ENCODE measurements at regions not wholly inside any gene's neighbourhood (a gene's known extent, or its start where the extent isn't known, plus 50 kb on each side); places are given as distances from the start of the nearest gene placed in this dataset.

DNA sequence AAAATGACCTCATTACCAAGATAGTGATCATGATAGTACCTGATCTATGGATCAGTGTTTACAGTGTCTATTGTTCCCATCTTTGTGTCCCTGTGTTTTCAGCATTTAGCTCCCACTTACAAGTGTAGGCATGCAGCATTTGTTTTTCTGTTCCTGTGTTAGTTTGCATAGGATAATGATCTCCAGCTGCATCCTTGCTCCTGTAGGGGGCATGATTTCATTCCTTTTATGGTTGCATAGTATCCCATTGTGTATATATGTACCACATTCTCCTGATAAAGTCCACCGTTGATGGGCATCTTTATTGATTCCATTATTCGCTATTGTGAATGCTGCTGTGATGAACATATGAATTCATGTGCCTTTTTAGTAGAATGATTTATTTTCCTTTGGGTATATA is 215.4 kb upstream of the NAV3 start:
- TF ChIP-seq, protein P1, sequence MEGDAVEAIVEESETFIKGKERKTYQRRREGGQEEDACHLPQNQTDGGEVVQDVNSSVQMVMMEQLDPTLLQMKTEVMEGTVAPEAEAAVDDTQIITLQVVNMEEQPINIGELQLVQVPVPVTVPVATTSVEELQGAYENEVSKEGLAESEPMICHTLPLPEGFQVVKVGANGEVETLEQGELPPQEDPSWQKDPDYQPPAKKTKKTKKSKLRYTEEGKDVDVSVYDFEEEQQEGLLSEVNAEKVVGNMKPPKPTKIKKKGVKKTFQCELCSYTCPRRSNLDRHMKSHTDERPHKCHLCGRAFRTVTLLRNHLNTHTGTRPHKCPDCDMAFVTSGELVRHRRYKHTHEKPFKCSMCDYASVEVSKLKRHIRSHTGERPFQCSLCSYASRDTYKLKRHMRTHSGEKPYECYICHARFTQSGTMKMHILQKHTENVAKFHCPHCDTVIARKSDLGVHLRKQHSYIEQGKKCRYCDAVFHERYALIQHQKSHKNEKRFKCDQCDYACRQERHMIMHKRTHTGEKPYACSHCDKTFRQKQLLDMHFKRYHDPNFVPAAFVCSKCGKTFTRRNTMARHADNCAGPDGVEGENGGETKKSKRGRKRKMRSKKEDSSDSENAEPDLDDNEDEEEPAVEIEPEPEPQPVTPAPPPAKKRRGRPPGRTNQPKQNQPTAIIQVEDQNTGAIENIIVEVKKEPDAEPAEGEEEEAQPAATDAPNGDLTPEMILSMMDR (IDR thresholded peaks at IDR 0.05), result no peak
- ATAC-seq (ENCODE audit: low FRiP score), result no peak
- no peak for DNase-seq (ENCODE audit: low spot score)

DNA sequence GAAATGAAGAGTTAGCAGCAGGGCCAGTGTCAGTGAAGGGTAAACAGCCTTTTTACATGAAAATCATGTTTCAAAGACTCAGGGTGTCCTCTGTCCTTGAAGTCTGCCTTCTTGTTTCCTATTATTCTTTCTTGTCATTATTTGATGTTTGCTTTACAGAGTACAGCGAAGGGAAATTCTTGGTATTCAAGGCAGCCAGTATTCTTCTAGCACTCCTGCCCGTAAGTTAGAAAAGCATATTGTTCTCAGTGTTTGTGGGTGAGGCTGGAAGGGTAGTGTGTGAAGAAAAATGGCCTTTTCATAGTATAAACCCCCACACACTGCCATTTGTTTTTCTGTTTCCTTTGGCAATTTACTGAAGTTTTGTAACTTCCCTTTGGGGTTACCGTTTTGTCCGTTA is 217.3 kb upstream of the NAV3 start:
- DNase-seq (ENCODE audit: low spot score) (no peak), ATAC-seq (ENCODE audit: low FRiP score) (no peak)
- TF ChIP-seq, protein P1 (IDR thresholded peaks at IDR 0.05), result no peak

DNA sequence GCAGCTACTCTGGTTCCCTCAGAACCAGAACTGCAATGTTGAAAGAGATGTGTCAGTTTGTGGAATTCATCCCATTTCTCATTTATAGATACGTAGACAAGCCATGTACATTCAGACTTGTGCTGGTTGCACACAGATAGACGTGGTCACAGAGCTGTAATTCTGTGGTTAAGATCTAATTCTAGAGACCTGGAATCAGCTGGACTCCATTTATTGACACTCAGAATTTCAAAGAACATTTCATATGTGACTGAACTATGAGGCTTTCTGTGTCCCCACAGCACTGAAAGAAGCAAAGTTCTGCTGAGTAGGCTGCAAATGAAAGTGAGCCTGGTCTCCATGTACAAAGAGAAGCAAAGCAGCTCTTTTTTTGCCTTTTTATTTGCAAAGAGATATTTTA is 220.2 kb upstream of the NAV3 start:
- no peak for ATAC-seq (ENCODE audit: low FRiP score)
- no peak for DNase-seq (ENCODE audit: low spot score)
- TF ChIP-seq, protein P1 (IDR thresholded peaks at IDR 0.05), result no peak

DNA sequence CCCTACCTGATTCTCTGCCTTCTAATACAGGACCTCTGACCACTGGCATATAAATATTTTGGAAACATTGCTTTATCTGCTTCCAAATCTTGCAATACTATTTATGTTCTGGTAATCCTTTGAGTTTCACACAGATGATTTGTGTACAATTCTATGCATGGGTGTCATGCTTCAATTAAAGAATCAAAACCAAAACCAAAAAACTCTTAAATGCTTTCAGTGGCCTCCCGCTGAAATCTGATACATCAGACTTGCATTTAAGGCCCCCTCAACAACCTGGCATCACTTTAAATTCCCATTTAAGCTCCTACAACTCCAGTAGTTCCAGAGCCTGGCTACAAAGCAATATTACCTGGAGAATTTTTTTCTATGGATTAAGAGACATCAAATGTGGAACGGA is 221.7 kb upstream of the NAV3 start:
- TF ChIP-seq, protein P1 (IDR thresholded peaks at IDR 0.05), result no peak
- DNase-seq (ENCODE audit: low spot score), result no peak
- no peak for ATAC-seq (ENCODE audit: low FRiP score)

DNA sequence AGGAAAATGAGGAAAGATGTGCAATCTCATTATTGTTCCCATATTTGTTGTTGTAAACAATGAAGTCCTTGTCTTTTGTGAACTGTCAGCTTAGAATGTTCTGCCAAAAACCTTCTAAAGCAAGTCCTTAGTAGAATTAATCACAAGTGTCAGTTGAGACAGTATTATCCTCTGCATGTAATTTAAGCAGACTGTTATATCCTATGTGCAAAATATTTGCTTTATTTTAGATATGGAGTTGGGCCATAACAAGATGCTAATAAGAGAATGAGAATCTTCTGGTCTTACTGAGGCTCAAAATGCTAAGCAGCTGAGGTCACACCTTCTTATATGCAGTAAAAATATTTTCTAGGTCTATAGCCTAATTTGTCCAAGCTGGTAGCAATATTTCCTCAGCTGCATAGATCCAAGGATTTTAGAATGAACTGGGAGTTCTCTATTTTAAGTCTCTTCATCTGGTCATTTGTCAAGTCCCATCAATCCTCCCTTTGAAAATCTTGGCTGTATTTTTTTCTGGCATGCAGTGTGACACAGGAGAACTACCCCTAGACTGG is 222.3 kb upstream of the NAV3 start:
- no peak for ATAC-seq (ENCODE audit: low FRiP score)
- DNase-seq (ENCODE audit: low spot score), result no peak
- TF ChIP-seq, protein P1 (IDR thresholded peaks at IDR 0.05), result no peak

DNA sequence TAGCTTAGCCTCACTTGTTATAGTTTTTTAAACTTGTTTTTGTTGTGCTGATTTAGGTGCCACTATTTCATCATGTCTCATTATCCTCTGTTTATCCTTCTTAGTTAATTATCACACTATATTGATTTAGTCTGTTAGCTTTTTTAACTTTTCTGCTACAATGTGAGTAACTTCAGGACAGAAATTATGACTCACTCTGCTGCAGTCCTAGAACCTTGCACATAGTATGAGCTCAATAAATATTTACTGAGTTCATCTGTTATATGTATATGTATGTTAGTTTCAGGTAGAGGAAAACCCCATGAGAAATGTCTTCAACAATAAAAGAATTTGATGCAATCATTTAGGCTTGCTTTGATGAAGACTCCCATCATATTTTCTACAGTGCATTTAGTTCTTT is 224.3 kb upstream of the NAV3 start:
- no peak for DNase-seq (ENCODE audit: low spot score)
- ATAC-seq (ENCODE audit: low FRiP score), result no peak
- TF ChIP-seq, protein P1 (IDR thresholded peaks at IDR 0.05), result no peak

DNA sequence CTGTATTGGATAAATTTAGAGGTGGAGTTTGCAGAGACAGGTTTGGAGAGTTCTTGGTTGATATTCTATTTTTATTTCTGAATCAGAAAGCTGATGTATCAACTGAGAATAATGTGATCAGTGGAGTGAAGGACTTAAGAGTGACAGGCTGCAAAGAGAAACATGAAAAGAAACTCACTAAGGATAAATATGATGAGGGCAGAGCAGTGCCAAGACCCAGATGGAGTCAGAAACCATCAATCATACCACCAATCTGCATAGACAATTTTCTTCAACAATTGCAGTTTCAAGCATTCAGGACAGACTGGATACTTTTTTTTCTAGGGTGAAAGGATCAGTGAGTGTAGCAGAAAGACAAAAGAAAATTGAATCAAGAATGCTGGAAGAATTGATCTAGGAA is 226.7 kb upstream of the NAV3 start:
- no peak for DNase-seq (ENCODE audit: low spot score)
- ATAC-seq (ENCODE audit: low FRiP score), result no peak
- TF ChIP-seq, protein P1 (IDR thresholded peaks at IDR 0.05), result no peak

Data from omental fat pad (tissue), 3 donors.